Osteocyte (in vitro differentiated cells): ENCODE measurements at regions not wholly inside any gene's neighbourhood (a gene's known extent, or its start where the extent isn't known, plus 50 kb on each side); places are given as distances from the start of the nearest gene placed in this dataset.

Source experiments
- DNase-seq: peaks from one replicate; pipeline ENCODE4 v3.0.0; 2021; ENCODE audit warnings: mixed read lengths; ENCODE audit not compliant: unreplicated experiment; ENCODE audit errors: extremely low spot score
- H3K27ac Mint-ChIP-seq: one replicate; pipeline ENCODE4 v1.8.0; 2021; ENCODE audit warnings: mild to moderate bottlenecking, mixed read lengths; ENCODE audit not compliant: unreplicated experiment
- H3K27me3 Mint-ChIP-seq: one replicate; pipeline ENCODE4 v1.8.0; 2021; ENCODE audit warnings: mixed read lengths; ENCODE audit not compliant: unreplicated experiment
- H3K36me3 Mint-ChIP-seq: one replicate; pipeline ENCODE4 v1.8.0; 2021; ENCODE audit warnings: mixed read lengths; ENCODE audit not compliant: unreplicated experiment
- H3K4me1 Mint-ChIP-seq: one replicate; pipeline ENCODE4 v1.8.0; 2021; ENCODE audit warnings: mixed read lengths; ENCODE audit not compliant: unreplicated experiment
- H3K4me3 Mint-ChIP-seq: one replicate; pipeline ENCODE4 v1.8.0; 2021; ENCODE audit warnings: mild to moderate bottlenecking, moderate library complexity, mixed read lengths; ENCODE audit not compliant: unreplicated experiment
- H3K9me3 Mint-ChIP-seq: one replicate; pipeline ENCODE4 v1.8.0; 2021; ENCODE audit warnings: mixed read lengths; ENCODE audit not compliant: unreplicated experiment
- CTCF ChIP-seq: fragments of 200-600 bp; sonication (generic); IDR thresholded peaks from 2 replicates; pipeline ENCODE4 v1.5.0; 2021; ENCODE audit warnings: antibody characterized with exemption, mild to moderate bottlenecking, moderate library complexity

- Mint-ChIP-seq H3K36me3 (no peaks in the 10 kb centered on the region), H3K4me1 (no peaks in the 10 kb centered on the region), H3K27me3 (no peaks in the 10 kb centered on the region), H3K4me3 (no peak overlapping the region), H3K27ac (no peak overlapping the region), H3K9me3 (peaks cover 52% of the 10 kb centered on the region)
- no peak for TF ChIP-seq CTCF
- DNase-seq: no peak
These were observed 196.4 kb upstream of the MAGEB18 start for GRCh38 chrX:25941559-25942250.

- no peak for DNase-seq
- H3K4me1 Mint-ChIP-seq: no peaks in the 10 kb centered on the region
- TF ChIP-seq CTCF: no peak
- H3K27ac Mint-ChIP-seq: no peak overlapping the region
- H3K27me3 Mint-ChIP-seq: no peaks in the 10 kb centered on the region
- no peaks in the 10 kb centered on the region for H3K36me3 Mint-ChIP-seq
- H3K4me3 Mint-ChIP-seq: no peak overlapping the region
- peaks cover 54% of the 10 kb centered on the region for H3K9me3 Mint-ChIP-seq
These were observed 169.2 kb upstream of the MAGEB18 start for GRCh38 chrX:25968920-25969319.

- H3K36me3 Mint-ChIP-seq: no peaks in the 10 kb centered on the region
- H3K27me3 Mint-ChIP-seq: no peaks in the 10 kb centered on the region
- H3K9me3 Mint-ChIP-seq: peaks cover 45% of the 10 kb centered on the region
These were observed 161.3 kb upstream of the MAGEB18 start for GRCh38 chrX:25976683-25977310.

GRCh38 chrX:25998687-25999086 lies 139.5 kb upstream of the MAGEB18 start:
- H3K27ac Mint-ChIP-seq: no peak overlapping the region
- no peaks in the 10 kb centered on the region for H3K4me1 Mint-ChIP-seq
- no peaks in the 10 kb centered on the region for H3K27me3 Mint-ChIP-seq
- H3K36me3 Mint-ChIP-seq: no peaks in the 10 kb centered on the region
- H3K9me3 Mint-ChIP-seq: peaks cover 9% of the 10 kb centered on the region
- no peak overlapping the region for H3K4me3 Mint-ChIP-seq
- no peak for TF ChIP-seq CTCF
- no peak for DNase-seq

More at GRCh38 chrX:25976683-25977310, 161.3 kb upstream of the MAGEB18 start:
- Mint-ChIP-seq H3K27ac (no peak overlapping the region), H3K4me1 (no peaks in the 10 kb centered on the region), H3K4me3 (no peak overlapping the region)
- no peak for TF ChIP-seq CTCF
- no peak for DNase-seq

GRCh38 chrX:26007462-26007861 lies 130.7 kb upstream of the MAGEB18 start:
- H3K9me3 Mint-ChIP-seq: peaks cover 28% of the 10 kb centered on the region
- H3K4me1 Mint-ChIP-seq: no peaks in the 10 kb centered on the region
- H3K27ac Mint-ChIP-seq: no peak overlapping the region
- no peak for TF ChIP-seq CTCF
- no peak for DNase-seq
- no peak overlapping the region for H3K4me3 Mint-ChIP-seq
- no peaks in the 10 kb centered on the region for H3K36me3 Mint-ChIP-seq
- H3K27me3 Mint-ChIP-seq: no peaks in the 10 kb centered on the region
